Heart right ventricle (tissue), 16 donors: ENCODE measurements at regions not wholly inside any gene's neighbourhood (a gene's known extent, or its start where the extent isn't known, plus 50 kb on each side); places are given as distances from the start of the nearest gene placed in this dataset.

Experiments used
- ATAC-seq, 8 donors: fragments of 200-7000 bp; cut with Tn5 transposase; one replicate each; pipeline ENCODE4 v1.9.1; 2020; ENCODE audit warnings: mild to moderate bottlenecking in 8 of 8, moderate library complexity in 8 of 8, moderate number of reproducible peaks in 1 of 8
- DNase-seq, 2 donors: peaks; one replicate each; pipeline ENCODE4 v3.0.0-alpha.2; 2020
- H3K27ac ChIP-seq, 10 donors: fragments of 200-600 bp; sonication (generic) in 2 of 10; one replicate each; pipeline versions ENCODE4 v1.5.0 to v1.8.0; 2020 to 2022; ENCODE audit warnings: mild to moderate bottlenecking in 3 of 10
- H3K27me3 ChIP-seq, 7 donors: fragments of 200-600 bp; one replicate each; pipeline ENCODE4 v1.8.0; 2021 to 2022; ENCODE audit warnings: mild to moderate bottlenecking in 2 of 7
- H3K36me3 ChIP-seq, 9 donors: fragments of 200-600 bp; sonication (generic) in 1 of 9; one replicate each; pipeline versions ENCODE4 v1.5.0 to v1.8.0; 2020 to 2022; ENCODE audit warnings: mild to moderate bottlenecking in 2 of 9
- H3K4me1 ChIP-seq, 9 donors: fragments of 200-600 bp; sonication (generic) in 1 of 9; one replicate each; pipeline versions ENCODE4 v1.5.0 to v1.8.0; 2020 to 2022; ENCODE audit warnings: mild to moderate bottlenecking in 4 of 9
- H3K4me3 ChIP-seq, 10 donors: fragments of 200-600 bp; sonication (generic) in 2 of 10; one replicate each; pipeline versions ENCODE4 v1.5.0 to v1.8.0; 2020 to 2022; ENCODE audit warnings: mild to moderate bottlenecking in 7 of 10, moderate library complexity in 2 of 10
- H3K9me3 ChIP-seq, 11 donors: fragments of 200-600 bp in 10 of 11; sonication (generic) in 2 of 11; one replicate each; pipeline versions ENCODE4 v1.5.0 to v1.8.0; 2013 to 2022; ENCODE audit warnings: mild to moderate bottlenecking in 2 of 11, control low read depth in 1 of 11, moderate library complexity in 1 of 11
- WGBS, 2 donors: extraction: QIAGEN DNeasy Blood & Tissue Kit; methylation state at CpG; one replicate each; pipeline ENCODE4 v1.1.7; 2013; ENCODE audit warnings: inconsistent platforms in 1 of 2; 5-methylcytosine and 5-hydroxymethylcytosine counted together
- intact Hi-C, 10 donors: fragments of 100-400 bp; cut with DNase I; formaldehyde crosslinking; loops; one replicate each; pipeline versions ENCODE4 v1.11.1 to v1.14.2; 2022
- TF ChIP-seq, protein P1 (sequence below), 9 donors: fragments of 200-600 bp; sonication (generic) in 2 of 9; IDR thresholded peaks; one replicate each; pipeline versions ENCODE4 v1.5.0 to v1.8.0; 2021 to 2022; ENCODE audit warnings: antibody characterized with exemption in 9 of 9, mild to moderate bottlenecking in 5 of 9, moderate library complexity in 1 of 9
- donor health status: Arrhythmogenic right ventricular cardiomyopathy.
- donor health status: ischemic (EF 13 %, LVEDD 7.1; RV severe dilation, severe dysfunction).
- donor health status: healthy with polysubstance abuse.
- donor health status: DM: no; HTN: yes; CAD: no.
- donor health status: DM: no; HTN: no; CAD: no.
- donor health status: ischemic (EF 25% LVEDD 6.9; RV normal size, moderate dysfunction).
- donor health status: ischemic (EF 25% LVEDD 5.7; RV mildly dilated, moderate dysfunction).
- donor health status: healthy.
- donor health status: DM: yes; HTN: yes; CAD: no.
- donor health status: Ischemic cardiomyopathy.
- donor health status: ischemic (EF 35%, LVEDD 5.7; RV mildly dilated, moderate dysfunction).
- donor health status: nonischemic (EF 11% LVEDD 7.7; RV severe dilation, severe dysfunction).
- donor health status: DM: yes; HTN: yes; CAD: no.
- donor health status: PGD.
- donor health status: ischemic (EF 29% LVEDD 5.4; RV normal size, mild dysfunction).
- donor health status: nonischemic (EF 23%, LVEDD 6.1; RV moderate dilation, normal function).

DNA sequence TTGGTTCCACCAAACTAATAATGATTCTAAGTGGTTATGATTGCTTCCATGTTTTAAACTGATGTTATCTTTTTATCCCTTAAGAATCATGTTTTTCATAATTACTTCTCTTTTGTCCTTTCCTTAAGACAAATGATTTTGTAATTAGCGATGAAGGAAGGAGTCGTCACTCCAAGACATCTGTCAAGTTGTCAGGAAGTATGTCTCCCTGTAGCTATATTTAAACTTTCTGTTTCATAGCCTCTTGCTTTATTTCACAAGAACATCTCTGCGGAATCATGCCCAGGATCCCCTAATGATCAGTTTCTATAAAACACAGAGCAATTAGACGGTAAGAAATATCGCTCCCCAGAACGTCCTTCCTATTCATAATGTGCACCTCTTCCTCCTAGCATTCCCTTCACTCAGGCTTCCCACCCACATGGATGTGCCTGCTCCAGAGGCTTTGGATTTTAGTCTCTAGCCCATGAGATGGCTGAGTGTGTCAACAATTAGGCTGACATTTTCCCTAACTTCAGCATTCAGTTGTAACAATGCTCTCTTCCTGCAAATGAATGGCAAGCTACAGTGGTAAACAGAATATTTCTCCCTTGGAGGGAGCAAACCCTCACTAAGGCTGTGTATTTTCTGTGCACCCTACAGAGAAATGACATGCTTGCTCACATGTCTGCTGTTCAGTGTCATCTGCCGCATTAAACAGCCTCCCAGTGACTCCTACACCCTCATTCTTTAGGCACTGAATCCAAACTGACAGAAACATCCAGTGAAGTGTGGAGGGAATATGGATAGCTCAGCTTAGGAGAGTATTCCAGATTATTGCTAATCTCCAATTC is 879.6 kb upstream of the CELF4 start:
- intact Hi-C loops, result no loop called here
- H3K9me3 ChIP-seq, result no peaks in the 10 kb centered on the region
- H3K27ac ChIP-seq, result no peak overlapping the region
- H3K27me3 ChIP-seq, result no peaks in the 10 kb centered on the region
- ATAC-seq (no peak), DNase-seq (no peak)
- no peaks in the 10 kb centered on the region for H3K4me1 ChIP-seq
- no peak overlapping the region for H3K4me3 ChIP-seq
- 58 to 61% methylated on average over 7 of the region's 7 CpGs for WGBS, 2 donors
- TF ChIP-seq, protein P1, sequence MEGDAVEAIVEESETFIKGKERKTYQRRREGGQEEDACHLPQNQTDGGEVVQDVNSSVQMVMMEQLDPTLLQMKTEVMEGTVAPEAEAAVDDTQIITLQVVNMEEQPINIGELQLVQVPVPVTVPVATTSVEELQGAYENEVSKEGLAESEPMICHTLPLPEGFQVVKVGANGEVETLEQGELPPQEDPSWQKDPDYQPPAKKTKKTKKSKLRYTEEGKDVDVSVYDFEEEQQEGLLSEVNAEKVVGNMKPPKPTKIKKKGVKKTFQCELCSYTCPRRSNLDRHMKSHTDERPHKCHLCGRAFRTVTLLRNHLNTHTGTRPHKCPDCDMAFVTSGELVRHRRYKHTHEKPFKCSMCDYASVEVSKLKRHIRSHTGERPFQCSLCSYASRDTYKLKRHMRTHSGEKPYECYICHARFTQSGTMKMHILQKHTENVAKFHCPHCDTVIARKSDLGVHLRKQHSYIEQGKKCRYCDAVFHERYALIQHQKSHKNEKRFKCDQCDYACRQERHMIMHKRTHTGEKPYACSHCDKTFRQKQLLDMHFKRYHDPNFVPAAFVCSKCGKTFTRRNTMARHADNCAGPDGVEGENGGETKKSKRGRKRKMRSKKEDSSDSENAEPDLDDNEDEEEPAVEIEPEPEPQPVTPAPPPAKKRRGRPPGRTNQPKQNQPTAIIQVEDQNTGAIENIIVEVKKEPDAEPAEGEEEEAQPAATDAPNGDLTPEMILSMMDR (IDR thresholded peaks at IDR 0.05), result no peak
- no peaks in the 10 kb centered on the region for H3K36me3 ChIP-seq

DNA sequence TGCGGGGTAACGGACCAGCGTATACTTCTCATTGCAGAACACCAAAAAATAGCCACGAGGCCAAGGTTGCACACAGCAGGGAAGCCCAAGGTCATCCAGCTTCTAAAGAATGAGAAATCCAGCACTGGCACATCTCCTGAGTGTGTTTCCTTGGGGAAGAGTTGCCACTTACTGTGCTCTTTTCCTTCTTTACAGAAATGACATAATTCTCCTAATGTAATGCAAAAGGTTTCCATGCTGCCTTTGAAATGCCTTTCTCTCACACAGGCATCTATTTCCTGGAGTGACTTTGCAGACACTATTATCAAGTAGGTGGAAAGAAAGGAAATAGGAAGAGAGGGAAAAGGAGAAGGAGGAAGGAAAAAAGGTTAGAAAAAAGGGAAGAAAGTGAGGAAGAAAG is 862.1 kb upstream of the CELF4 start:
- no peaks in the 10 kb centered on the region for H3K36me3 ChIP-seq
- intact Hi-C loops, result loop anchor here in 1 of 10 donors (10.0 kb wide), 1 partner anchor 63 kb away; no protein-coding TSS in a partner anchor
- no peaks in the 10 kb centered on the region for H3K27me3 ChIP-seq
- H3K4me1 ChIP-seq, result no peaks in the 10 kb centered on the region
- no peak overlapping the region for H3K4me3 ChIP-seq
- WGBS, 2 donors, result 76 to 86% methylated on average over 4 of the region's 4 CpGs
- DNase-seq (no peak), ATAC-seq (no peak)
- no peak overlapping the region for H3K27ac ChIP-seq
- TF ChIP-seq, protein P1 (IDR thresholded peaks at IDR 0.05), result no peak
- no peaks in the 10 kb centered on the region for H3K9me3 ChIP-seq

DNA sequence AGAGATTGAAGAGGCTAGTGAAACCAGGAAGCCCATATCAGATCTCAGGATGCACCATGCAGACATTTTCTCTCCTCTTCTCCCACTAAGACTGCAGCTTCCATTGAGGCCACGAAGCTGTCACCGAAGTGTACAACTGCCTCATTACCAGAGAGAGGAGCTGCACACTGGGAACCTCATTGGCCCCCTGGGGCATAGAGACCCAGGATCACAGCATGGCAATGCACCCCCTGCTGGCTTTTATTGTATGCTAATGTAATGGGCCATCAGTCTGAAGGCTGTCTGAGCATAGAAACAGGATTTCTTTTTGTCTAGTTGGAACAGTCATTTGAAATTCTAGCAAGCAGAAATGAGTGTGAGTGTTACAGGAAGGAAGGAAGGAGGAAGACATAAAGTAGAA is 861.6 kb upstream of the CELF4 start:
- no peaks in the 10 kb centered on the region for H3K36me3 ChIP-seq
- H3K4me1 ChIP-seq, result no peaks in the 10 kb centered on the region
- H3K27ac ChIP-seq, result no peak overlapping the region
- TF ChIP-seq, protein P1 (IDR thresholded peaks at IDR 0.05), result no peak
- no peak for DNase-seq
- H3K27me3 ChIP-seq, result no peaks in the 10 kb centered on the region
- ATAC-seq, result no peak
- H3K9me3 ChIP-seq, result no peaks in the 10 kb centered on the region
- WGBS, 2 donors, result 90 to 94% methylated on average over 2 of the region's 2 CpGs
- no peak overlapping the region for H3K4me3 ChIP-seq
- intact Hi-C loops, result loop anchor here in 1 of 10 donors (10.0 kb wide), 1 partner anchor 62 kb away; no protein-coding TSS in a partner anchor

DNA sequence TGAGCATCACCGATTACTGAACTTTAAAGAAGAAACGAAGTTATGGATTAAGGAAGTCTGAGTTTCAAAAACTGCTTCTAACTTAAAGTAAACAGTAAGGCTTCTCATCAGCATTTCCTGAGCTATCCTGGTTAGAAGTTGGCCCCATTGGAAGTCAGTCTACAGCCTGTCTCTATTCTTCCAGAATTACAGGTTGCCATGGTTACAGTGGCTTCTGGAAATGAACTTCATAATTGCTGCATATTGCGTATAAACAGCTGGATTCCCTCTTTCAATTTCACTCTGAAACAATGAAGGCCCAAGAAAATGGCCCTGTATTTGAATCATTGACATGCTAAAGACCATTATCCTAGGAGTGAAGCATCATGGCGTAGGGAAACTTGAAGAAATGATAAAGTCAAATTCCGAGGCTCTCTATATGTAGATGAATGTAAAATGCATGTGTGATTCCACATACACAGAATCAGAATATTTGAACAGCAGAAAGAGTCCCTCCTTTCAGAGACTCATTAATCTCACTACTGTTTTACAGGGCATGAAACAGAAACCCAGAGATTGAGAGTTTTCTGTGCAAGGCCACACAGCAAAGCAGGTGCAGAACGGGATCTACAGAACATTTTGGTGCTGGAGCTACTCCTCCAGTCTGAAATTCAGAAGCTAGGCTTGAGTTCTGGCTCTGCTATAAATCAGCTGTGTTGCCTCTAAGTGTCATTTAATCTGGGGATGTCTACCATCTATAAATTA is 856.4 kb upstream of the CELF4 start:
- no peak overlapping the region for H3K27ac ChIP-seq
- no peaks in the 10 kb centered on the region for H3K36me3 ChIP-seq
- 88 to 93% methylated on average over 6 of the region's 6 CpGs for WGBS, 2 donors
- TF ChIP-seq, protein P1 (IDR thresholded peaks at IDR 0.05), result no peak
- no peaks in the 10 kb centered on the region for H3K4me1 ChIP-seq
- H3K9me3 ChIP-seq, result no peaks in the 10 kb centered on the region
- ATAC-seq, result no peak
- H3K27me3 ChIP-seq, result no peaks in the 10 kb centered on the region
- intact Hi-C loops, result loop anchor here in 1 of 10 donors (10.0 kb wide), 1 partner anchor 57 kb away; no protein-coding TSS in a partner anchor
- no peak overlapping the region for H3K4me3 ChIP-seq
- DNase-seq, result no peak
